WTC11 (cell line): ENCODE measurements at regions not wholly inside any gene's neighbourhood (a gene's known extent, or its start where the extent isn't known, plus 50 kb on each side); places are given as distances from the start of the nearest gene placed in this dataset.

Source experiments
- ATF1 ChIP-seq: sonication (generic); formaldehyde crosslinking; IDR thresholded peaks from 2 replicates; pipeline ENCODE4 v1.8.1; 2023; ENCODE audit warnings: mild to moderate bottlenecking, moderate library complexity, missing genetic modification reagents
- CTCF ChIP-seq: fragments of 200-600 bp; IDR thresholded peaks from 2 replicates; pipeline ENCODE4 v1.8.0; 2022; ENCODE audit warnings: antibody characterized with exemption
- ESRRA ChIP-seq: sonication (generic); formaldehyde crosslinking; IDR thresholded peaks from 2 replicates; pipeline ENCODE4 v1.8.1; 2022; ENCODE audit warnings: mild to moderate bottlenecking, missing genetic modification reagents, borderline replicate concordance
- HMGXB4 ChIP-seq: sonication (generic); formaldehyde crosslinking; IDR thresholded peaks from 2 replicates; pipeline ENCODE4 v1.8.1; 2023; ENCODE audit warnings: mild to moderate bottlenecking, moderate library complexity, missing genetic modification reagents
- JUN ChIP-seq: sonication (generic); formaldehyde crosslinking; IDR thresholded peaks from 2 replicates; pipeline ENCODE4 v1.8.0; 2023; ENCODE audit warnings: mild to moderate bottlenecking, missing genetic modification reagents
- MAX ChIP-seq: sonication (generic); formaldehyde crosslinking; IDR thresholded peaks from 2 replicates; pipeline ENCODE4 v1.8.0; 2022; ENCODE audit warnings: mild to moderate bottlenecking, missing genetic modification reagents
- NFYB ChIP-seq: sonication (generic); formaldehyde crosslinking; conservative IDR thresholded peaks from 2 replicates; pipeline ENCODE4 v1.8.0; 2022; ENCODE audit warnings: low read depth, missing genetic modification reagents
- SMAD4 ChIP-seq: sonication (generic); formaldehyde crosslinking; IDR thresholded peaks from 2 replicates; pipeline ENCODE4 v1.8.0; 2022; ENCODE audit warnings: mild to moderate bottlenecking, missing genetic modification reagents
- STAT6 ChIP-seq: sonication (generic); formaldehyde crosslinking; conservative IDR thresholded peaks from 2 replicates; pipeline ENCODE4 v1.8.1; 2023; ENCODE audit warnings: mild to moderate bottlenecking, low read depth, missing genetic modification reagents, moderate library complexity
- TEAD4 ChIP-seq: sonication (generic); formaldehyde crosslinking; IDR thresholded peaks from 2 replicates; pipeline ENCODE4 v1.8.0; 2022; ENCODE audit warnings: mild to moderate bottlenecking, missing genetic modification reagents
- ZNF232 ChIP-seq: sonication (generic); formaldehyde crosslinking; IDR thresholded peaks from 2 replicates; pipeline ENCODE4 v1.8.0; 2022; ENCODE audit warnings: mild to moderate bottlenecking, missing genetic modification reagents
- ZNF416 ChIP-seq: fragments of 250-450 bp; sonication (Bioruptor Pico); IDR thresholded peaks from 2 replicates; pipeline ENCODE4 v1.9.0; 2021; ENCODE audit warnings: mild to moderate bottlenecking, inconsistent platforms
- ZNF512 ChIP-seq: sonication (generic); formaldehyde crosslinking; IDR thresholded peaks from 2 replicates; pipeline ENCODE4 v1.8.1; 2022; ENCODE audit warnings: missing genetic modification reagents, borderline replicate concordance

- no peak for TF ChIP-seq CTCF
- no peak for TF ChIP-seq HMGXB4 (CRISPR knock-in tag)
- no peak for TF ChIP-seq ZNF416
- TF ChIP-seq STAT6 (CRISPR knock-in tag): no peak
- TF ChIP-seq NFYB: no peak
- no peak for TF ChIP-seq ESRRA (CRISPR knock-in tag)
- no peak for TF ChIP-seq JUN (CRISPR knock-in tag)
- no peak for TF ChIP-seq ATF1 (CRISPR knock-in tag)
- no peak for TF ChIP-seq TEAD4
- no peak for TF ChIP-seq ZNF232 (CRISPR knock-in tag)
- no peak for TF ChIP-seq SMAD4 (CRISPR knock-in tag)
- TF ChIP-seq MAX (CRISPR knock-in tag): no peak
- no peak for TF ChIP-seq ZNF512 (CRISPR knock-in tag)
Measured at GRCh38 chr5:60036192-60036938, 142.8 kb upstream of the PDE4D start.
